ENCODE measurements at regions not wholly inside any gene's neighbourhood (a gene's known extent, or its start where the extent isn't known, plus 50 kb on each side); places are given as distances from the start of the nearest gene placed in this dataset.

- no peaks in the 10 kb centered on the region for H3K9me3 ChIP-seq (ENCODE audit: low read length)
- H3F3A ChIP-seq (ENCODE audit: insufficient read depth, low read length, poor library complexity, severe bottlenecking): no peaks in the 10 kb centered on the region
- no peak for TF ChIP-seq CTCF (IDR thresholded peaks at IDR 0.05; ENCODE audit: poor library complexity, severe bottlenecking)
- TF ChIP-seq EP300 (conservative IDR thresholded peaks at IDR 0.05; ENCODE audit: poor library complexity, severe bottlenecking): no peak
- TF ChIP-seq SMC3 (conservative IDR thresholded peaks at IDR 0.05; ENCODE audit: poor library complexity): no peak
- TF ChIP-seq REST (IDR thresholded peaks at IDR 0.05; ENCODE audit: borderline replicate concordance): no peak
- TF ChIP-seq EZH2 (IDR thresholded peaks at IDR 0.05; ENCODE audit: borderline replicate concordance, insufficient read depth, low read length, poor library complexity, severe bottlenecking): no peak
- no peak for TF ChIP-seq TAF1 (IDR thresholded peaks at IDR 0.05; ENCODE audit: low read depth)
- no peak for TF ChIP-seq RAD21 (conservative IDR thresholded peaks at IDR 0.05)
- no peak for TF ChIP-seq MXI1 (conservative IDR thresholded peaks at IDR 0.05; ENCODE audit: poor library complexity, severe bottlenecking)
- no peak for TF ChIP-seq POLR2AphosphoS5 (IDR thresholded peaks at IDR 0.05)
- H3K27me3 ChIP-seq (ENCODE audit: insufficient read depth, low read depth, low read length): no peaks in the 10 kb centered on the region
- H3K36me3 ChIP-seq (ENCODE audit: insufficient read depth, low read length): no peaks in the 10 kb centered on the region
- no peaks in the 10 kb centered on the region for H3K79me2 ChIP-seq (replicated peaks; ENCODE audit: insufficient read depth, low read length)
- H3K27ac ChIP-seq (ENCODE audit: low read length): no peak overlapping the region
- H3K4me3 ChIP-seq (ENCODE audit: low read length): no peak overlapping the region
- no peaks in the 10 kb centered on the region for H3K9me2 ChIP-seq (ENCODE audit: insufficient read depth, low read length)
- no peaks in the 10 kb centered on the region for H4K20me1 ChIP-seq (ENCODE audit: insufficient read depth)
- H2AFZ ChIP-seq (ENCODE audit: low read depth, low read length): no peak overlapping the region
- H3K9ac ChIP-seq (ENCODE audit: low read length): no peak overlapping the region
- H3K4me2 ChIP-seq (ENCODE audit: low read length): no peak overlapping the region
Observed at GRCh38 chr17:69997332-69997731, 77.7 kb upstream of the KCNJ16 start.

- H3K4me3 ChIP-seq (ENCODE audit: low read length): no peak overlapping the region
- no peaks in the 10 kb centered on the region for H3F3A ChIP-seq (ENCODE audit: insufficient read depth, low read length, poor library complexity, severe bottlenecking)
- H3K9ac ChIP-seq (ENCODE audit: low read length): no peak overlapping the region
- no peak overlapping the region for H3K27ac ChIP-seq (ENCODE audit: low read length)
- H3K4me2 ChIP-seq (ENCODE audit: low read length): no peak overlapping the region
- TF ChIP-seq REST (IDR thresholded peaks at IDR 0.05; ENCODE audit: borderline replicate concordance) (no peak), TAF1 (IDR thresholded peaks at IDR 0.05; ENCODE audit: low read depth) (no peak), EZH2 (IDR thresholded peaks at IDR 0.05; ENCODE audit: borderline replicate concordance, insufficient read depth, low read length, poor library complexity, severe bottlenecking) (no peak), RAD21 (conservative IDR thresholded peaks at IDR 0.05) (no peak), EP300 (conservative IDR thresholded peaks at IDR 0.05; ENCODE audit: poor library complexity, severe bottlenecking) (no peak), SMC3 (conservative IDR thresholded peaks at IDR 0.05; ENCODE audit: poor library complexity) (no peak), CTCF (IDR thresholded peaks at IDR 0.05; ENCODE audit: poor library complexity, severe bottlenecking) (no peak)
- H3K36me3 ChIP-seq (ENCODE audit: insufficient read depth, low read length): no peaks in the 10 kb centered on the region
- no peaks in the 10 kb centered on the region for H3K9me3 ChIP-seq (ENCODE audit: low read length)
- H3K27me3 ChIP-seq (ENCODE audit: insufficient read depth, low read depth, low read length): no peaks in the 10 kb centered on the region
- H3K9me2 ChIP-seq (ENCODE audit: insufficient read depth, low read length): no peaks in the 10 kb centered on the region
- H4K20me1 ChIP-seq (ENCODE audit: insufficient read depth): no peaks in the 10 kb centered on the region
- no peaks in the 10 kb centered on the region for H3K79me2 ChIP-seq (replicated peaks; ENCODE audit: insufficient read depth, low read length)
- H2AFZ ChIP-seq (ENCODE audit: low read depth, low read length): no peak overlapping the region
Observed at GRCh38 chr17:69999253-69999652, 75.8 kb upstream of the KCNJ16 start.
